ENCODE measurements at regions not wholly inside any gene's neighbourhood (a gene's known extent, or its start where the extent isn't known, plus 50 kb on each side); places are given as distances from the start of the nearest gene placed in this dataset.

- ATAC-seq (no peak), DNase-seq (no peak)
- no peak for TF ChIP-seq CTCF (IDR thresholded peaks at IDR 0.05)
- Histone ChIP-seq H3K4me1 (no peaks in the 10 kb centered on the region), H3K4me3 (no peak overlapping the region), H3K27me3 (peaks cover 0 to 12% (median 0%) of the 10 kb centered on the region in 7 donors), H3K27ac (no peak overlapping the region), H3K36me3 (no peaks in the 10 kb centered on the region), H3K9me3 (peaks cover 0 to 6% (median 0%) of the 10 kb centered on the region in 11 donors)
- 90% methylated on average over 17 of the region's 17 CpGs for WGBS, 2 donors
- intact Hi-C loops (cut with DNase I): no loop called here
Observed at GRCh38 chr15:94033683-94034020, 197.7 kb upstream of the MCTP2 start.

- intact Hi-C loops (cut with DNase I): no loop called here
- ATAC-seq (no peak), DNase-seq (no peak)
- TF ChIP-seq CTCF (IDR thresholded peaks at IDR 0.05): no peak
- H3K27me3 ChIP-seq: peaks cover 0 to 12% (median 0%) of the 10 kb centered on the region in 7 donors
- H3K36me3 ChIP-seq: no peaks in the 10 kb centered on the region
- no peak overlapping the region for H3K27ac ChIP-seq
- no peak overlapping the region for H3K4me3 ChIP-seq
- H3K4me1 ChIP-seq: no peaks in the 10 kb centered on the region
- 68 to 77% methylated on average over 8 of the region's 8 CpGs for WGBS, 2 donors
- peaks cover 0 to under 1% (median 0%) of the 10 kb centered on the region in 11 donors for H3K9me3 ChIP-seq
Observed at GRCh38 chr15:94033014-94033682, 198.2 kb upstream of the MCTP2 start.

GRCh38 chr15:94032571-94032970 lies 198.8 kb upstream of the MCTP2 start:
- H3K27me3 ChIP-seq: peaks cover 0 to 12% (median 0%) of the 10 kb centered on the region in 7 donors
- no peak overlapping the region for H3K27ac ChIP-seq
- intact Hi-C loops (cut with DNase I): no loop called here
- 90 to 95% methylated on average over 7 of the region's 7 CpGs for WGBS, 2 donors
- DNase-seq: no peak
- no peak overlapping the region for H3K4me3 ChIP-seq
- H3K9me3 ChIP-seq: no peaks in the 10 kb centered on the region
- H3K36me3 ChIP-seq: no peaks in the 10 kb centered on the region
- no peak for ATAC-seq
- TF ChIP-seq CTCF (IDR thresholded peaks at IDR 0.05): no peak
- H3K4me1 ChIP-seq: no peaks in the 10 kb centered on the region

GRCh38 chr15:94031072-94031471 lies 200.3 kb upstream of the MCTP2 start:
- intact Hi-C loops (cut with DNase I): no loop called here
- Histone ChIP-seq H3K4me3 (no peak overlapping the region), H3K36me3 (no peaks in the 10 kb centered on the region), H3K27me3 (peaks cover 0 to 12% (median 0%) of the 10 kb centered on the region in 7 donors), H3K27ac (no peak overlapping the region), H3K4me1 (no peaks in the 10 kb centered on the region), H3K9me3 (no peaks in the 10 kb centered on the region)
- no peak for TF ChIP-seq CTCF (IDR thresholded peaks at IDR 0.05)
- DNase-seq (no peak), ATAC-seq (no peak)
- WGBS, 2 donors: 85 to 89% methylated on average over 1 of the region's 1 CpG

Data from heart right ventricle (tissue), 16 donors.